ENCODE measurements at regions not wholly inside any gene's neighbourhood (a gene's known extent, or its start where the extent isn't known, plus 50 kb on each side); places are given as distances from the start of the nearest gene placed in this dataset.
"Not testable (repeated sequence)": the region's sequence is repeated elsewhere in the genome, so short reads cannot be mapped to it uniquely, and the experiment has no call there.

- Histone ChIP-seq H3K4me1 (ENCODE audit: insufficient read depth, poor library complexity, severe bottlenecking) (no peaks in the 10 kb centered on the region), H3K9me3 (ENCODE audit: severe bottlenecking) (no peaks in the 10 kb centered on the region), H3K27me3 (ENCODE audit: insufficient read depth, poor library complexity, severe bottlenecking) (peaks cover 6% of the 10 kb centered on the region), H3K4me3 (ENCODE audit: severe bottlenecking) (no peak overlapping the region), H3K27ac (ENCODE audit: poor library complexity, severe bottlenecking) (no peak overlapping the region), H3K36me3 (ENCODE audit: low read depth) (no peaks in the 10 kb centered on the region)
- no peak for TF ChIP-seq CTCF (IDR thresholded peaks at IDR 0.05; ENCODE audit: poor library complexity, severe bottlenecking)
- DNase-seq (ENCODE audit: low spot score) (no peak), ATAC-seq (ENCODE audit: low read depth) (no peak)
Measured at GRCh38 chr12:72207079-72207478, 65.1 kb upstream of the TRHDE start.

GRCh38 chr12:72207486-72208409, 64.4 kb upstream of the TRHDE start:
- H3K9me3 ChIP-seq (ENCODE audit: severe bottlenecking), result no peaks in the 10 kb centered on the region
- no peak for DNase-seq (ENCODE audit: low spot score)
- no peak for TF ChIP-seq CTCF (IDR thresholded peaks at IDR 0.05; ENCODE audit: poor library complexity, severe bottlenecking)
- H3K4me1 ChIP-seq (ENCODE audit: insufficient read depth, poor library complexity, severe bottlenecking), result no peaks in the 10 kb centered on the region
- H3K4me3 ChIP-seq (ENCODE audit: severe bottlenecking), result no peak overlapping the region
- H3K27ac ChIP-seq (ENCODE audit: poor library complexity, severe bottlenecking), result no peak overlapping the region
- no peak for ATAC-seq (ENCODE audit: low read depth)
- no peaks in the 10 kb centered on the region for H3K36me3 ChIP-seq (ENCODE audit: low read depth)
- peaks cover 6% of the 10 kb centered on the region for H3K27me3 ChIP-seq (ENCODE audit: insufficient read depth, poor library complexity, severe bottlenecking)

- no peak for ATAC-seq (ENCODE audit: low read depth)
- no peaks in the 10 kb centered on the region for H3K9me3 ChIP-seq (ENCODE audit: severe bottlenecking)
Measured at GRCh38 chr12:72209086-72209485, 63.1 kb upstream of the TRHDE start.

GRCh38 chr12:72214163-72214562, 58.0 kb upstream of the TRHDE start:
- Histone ChIP-seq H3K27me3 (ENCODE audit: insufficient read depth, poor library complexity, severe bottlenecking) (peaks cover 17% of the 10 kb centered on the region), H3K9me3 (ENCODE audit: severe bottlenecking) (no peaks in the 10 kb centered on the region), H3K27ac (ENCODE audit: poor library complexity, severe bottlenecking) (no peak overlapping the region), H3K4me3 (ENCODE audit: severe bottlenecking) (no peak overlapping the region), H3K36me3 (ENCODE audit: low read depth) (no peaks in the 10 kb centered on the region), H3K4me1 (ENCODE audit: insufficient read depth, poor library complexity, severe bottlenecking) (no peaks in the 10 kb centered on the region)
- TF ChIP-seq CTCF (IDR thresholded peaks at IDR 0.05; ENCODE audit: poor library complexity, severe bottlenecking), result no peak
- ATAC-seq (ENCODE audit: low read depth) (no peak), DNase-seq (ENCODE audit: low spot score) (no peak)

More at GRCh38 chr12:72209086-72209485, 63.1 kb upstream of the TRHDE start:
- H3K4me3 ChIP-seq (ENCODE audit: severe bottlenecking), result no peak overlapping the region
- no peaks in the 10 kb centered on the region for H3K4me1 ChIP-seq (ENCODE audit: insufficient read depth, poor library complexity, severe bottlenecking)
- H3K36me3 ChIP-seq (ENCODE audit: low read depth), result no peaks in the 10 kb centered on the region
- H3K27me3 ChIP-seq (ENCODE audit: insufficient read depth, poor library complexity, severe bottlenecking), result peaks cover 16% of the 10 kb centered on the region
- TF ChIP-seq CTCF (IDR thresholded peaks at IDR 0.05; ENCODE audit: poor library complexity, severe bottlenecking), result no peak
- H3K27ac ChIP-seq (ENCODE audit: poor library complexity, severe bottlenecking), result no peak overlapping the region
- DNase-seq (ENCODE audit: low spot score), result no peak

- not testable (repeated sequence) for H3K36me3 ChIP-seq (ENCODE audit: low read depth); DNase-seq (ENCODE audit: low spot score); ATAC-seq (ENCODE audit: low read depth); H3K9me3 ChIP-seq (ENCODE audit: severe bottlenecking); H3K4me3 ChIP-seq (ENCODE audit: severe bottlenecking); H3K4me1 ChIP-seq (ENCODE audit: insufficient read depth, poor library complexity, severe bottlenecking); H3K27ac ChIP-seq (ENCODE audit: poor library complexity, severe bottlenecking)
- H3K27me3 ChIP-seq (ENCODE audit: insufficient read depth, poor library complexity, severe bottlenecking), result peaks cover 17% of the 10 kb centered on the region
Measured at GRCh38 chr12:72215287-72215686, 56.9 kb upstream of the TRHDE start.

Data from RWPE2 (cell line).